SKM-1 treated with dmso at 0.1 percent for 144 hours (cell line): ENCODE measurements at regions not wholly inside any gene's neighbourhood (a gene's known extent, or its start where the extent isn't known, plus 50 kb on each side); places are given as distances from the start of the nearest gene placed in this dataset.
"Not testable (repeated sequence)": the region's sequence is repeated elsewhere in the genome, so short reads cannot be mapped to it uniquely, and the experiment has no call there.

Source experiments
- DNase-seq: peaks from one replicate; lab custom pipeline; 2025; ENCODE audit not compliant: unreplicated experiment; lab: John Stamatoyannopoulos, UW

- not testable (repeated sequence) for DNase-seq
Observed at GRCh38 chr21:19493437-19494241, 1090.1 kb upstream of the TMPRSS15 start.

GRCh38 chr21:19501115-19501514 is 1097.5 kb upstream of the TMPRSS15 start:
- DNase-seq = no peak

- DNase-seq = peak; percentile 29
Observed at GRCh38 chr21:19507682-19508260, 1104.2 kb upstream of the TMPRSS15 start.

- DNase-seq = no peak
Observed at GRCh38 chr21:19508442-19508841, 1104.9 kb upstream of the TMPRSS15 start.

GRCh38 chr21:19508844-19509243 is 1105.3 kb upstream of the TMPRSS15 start:
- DNase-seq = no peak

GRCh38 chr21:19510057-19510456 is 1106.5 kb upstream of the TMPRSS15 start:
- no peak for DNase-seq

GRCh38 chr21:19510653-19511052 is 1107.1 kb upstream of the TMPRSS15 start:
- no peak for DNase-seq

- DNase-seq = no peak
Observed at GRCh38 chr21:19522381-19522780, 1118.8 kb upstream of the TMPRSS15 start.

- DNase-seq = no peak
Observed at GRCh38 chr21:19523061-19523460, 1119.5 kb upstream of the TMPRSS15 start.

GRCh38 chr21:19523746-19524145 is 1120.2 kb upstream of the TMPRSS15 start:
- no peak for DNase-seq

- no peak for DNase-seq
Observed at GRCh38 chr21:19529031-19529430, 1125.4 kb upstream of the TMPRSS15 start.

- DNase-seq = no peak
Observed at GRCh38 chr21:19535356-19535755, 1131.8 kb upstream of the TMPRSS15 start.

GRCh38 chr21:19537116-19537515 is 1133.5 kb upstream of the TMPRSS15 start:
- DNase-seq = no peak

- no peak for DNase-seq
Observed at GRCh38 chr21:19540287-19540686, 1136.7 kb upstream of the TMPRSS15 start.

- no peak for DNase-seq
Observed at GRCh38 chr21:19541602-19542001, 1138.0 kb upstream of the TMPRSS15 start.

- DNase-seq = not testable (repeated sequence)
Observed at GRCh38 chr21:19544493-19544892, 1140.9 kb upstream of the TMPRSS15 start.

GRCh38 chr21:19547951-19548840 is 1144.6 kb upstream of the TMPRSS15 start:
- no peak for DNase-seq

- no peak for DNase-seq
Observed at GRCh38 chr21:19553919-19554615, 1150.5 kb upstream of the TMPRSS15 start.

GRCh38 chr21:19557046-19557445 is 1153.5 kb upstream of the TMPRSS15 start:
- DNase-seq = no peak

GRCh38 chr21:19557488-19557887 is 1153.9 kb upstream of the TMPRSS15 start:
- no peak for DNase-seq

- DNase-seq = no peak
Observed at GRCh38 chr21:19565587-19565986, 1162.0 kb upstream of the TMPRSS15 start.
